SKM-1 treated with dmso at 0.1 percent for 144 hours (cell line): ENCODE measurements at regions not wholly inside any gene's neighbourhood (a gene's known extent, or its start where the extent isn't known, plus 50 kb on each side); places are given as distances from the start of the nearest gene placed in this dataset.

Experiments
- DNase-seq: peaks from one replicate; lab custom pipeline; 2025; ENCODE audit not compliant: unreplicated experiment; lab: John Stamatoyannopoulos, UW

DNA sequence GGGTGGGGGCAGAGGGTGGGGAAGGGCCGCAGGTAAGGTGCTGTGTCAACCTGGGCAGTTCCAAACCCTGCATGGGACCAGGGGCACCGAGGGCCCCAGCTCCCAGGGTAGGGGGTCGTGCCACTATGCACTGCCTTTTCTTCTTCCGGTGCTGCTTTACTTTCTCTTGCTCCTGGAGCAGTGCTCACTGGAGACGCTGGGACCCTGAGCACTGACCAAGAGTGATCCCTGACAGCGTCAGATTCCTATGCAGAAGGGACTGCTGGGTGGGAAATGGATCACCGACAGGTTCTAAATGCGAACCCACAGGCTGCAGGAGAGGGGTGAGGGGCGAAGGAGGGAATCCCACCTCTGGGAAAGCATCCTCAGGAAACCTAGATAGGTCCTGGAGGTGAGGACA lies 470.1 kb downstream of the SOX9 start:
- DNase-seq = no peak

DNA sequence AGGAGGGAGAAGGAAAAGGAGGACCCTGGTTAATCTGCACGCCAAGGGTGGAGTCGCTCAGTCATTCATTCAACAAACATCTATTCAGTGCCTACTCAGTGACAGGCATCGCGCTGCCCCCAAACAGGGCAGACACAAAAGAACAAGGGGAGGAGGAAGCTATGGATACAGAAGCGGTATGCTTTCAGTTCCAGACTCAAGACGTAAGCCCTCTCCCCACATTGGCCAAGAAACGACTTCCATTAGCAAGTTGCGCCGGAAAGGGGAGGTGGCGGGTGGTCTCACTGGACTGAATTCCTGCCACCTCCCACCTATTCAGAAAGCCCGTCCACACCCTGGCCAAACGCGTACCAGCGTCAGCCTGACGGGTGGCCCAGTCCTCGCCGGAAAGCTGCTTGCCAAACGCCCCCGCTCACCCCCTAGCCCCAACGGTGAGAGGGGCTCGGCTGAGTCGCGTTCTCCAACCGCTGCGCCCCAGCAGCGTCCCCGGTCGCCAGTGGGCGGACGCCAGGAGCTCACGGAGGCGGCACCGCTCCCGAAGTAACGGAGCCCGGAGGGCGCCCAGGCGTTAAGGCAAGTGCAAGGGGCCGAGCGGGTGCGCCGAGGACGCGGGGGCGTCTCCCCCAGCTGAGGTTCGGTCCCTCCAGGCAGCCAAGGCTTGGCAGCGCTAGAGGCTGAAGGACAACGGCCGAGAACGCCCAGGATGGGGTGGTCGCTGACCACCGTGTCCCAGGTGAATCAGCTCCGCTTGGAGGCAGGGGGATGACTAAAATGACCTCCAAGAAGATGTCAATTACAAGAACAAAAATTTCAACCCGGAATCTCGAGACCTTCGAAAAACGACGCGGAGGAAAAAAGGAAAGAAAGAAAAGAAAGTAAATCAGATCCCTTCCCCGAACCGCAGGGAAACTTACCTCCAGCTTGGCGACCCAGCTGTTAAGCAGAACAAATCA lies 470.7 kb downstream of the SOX9 start:
- DNase-seq = no peak

DNA sequence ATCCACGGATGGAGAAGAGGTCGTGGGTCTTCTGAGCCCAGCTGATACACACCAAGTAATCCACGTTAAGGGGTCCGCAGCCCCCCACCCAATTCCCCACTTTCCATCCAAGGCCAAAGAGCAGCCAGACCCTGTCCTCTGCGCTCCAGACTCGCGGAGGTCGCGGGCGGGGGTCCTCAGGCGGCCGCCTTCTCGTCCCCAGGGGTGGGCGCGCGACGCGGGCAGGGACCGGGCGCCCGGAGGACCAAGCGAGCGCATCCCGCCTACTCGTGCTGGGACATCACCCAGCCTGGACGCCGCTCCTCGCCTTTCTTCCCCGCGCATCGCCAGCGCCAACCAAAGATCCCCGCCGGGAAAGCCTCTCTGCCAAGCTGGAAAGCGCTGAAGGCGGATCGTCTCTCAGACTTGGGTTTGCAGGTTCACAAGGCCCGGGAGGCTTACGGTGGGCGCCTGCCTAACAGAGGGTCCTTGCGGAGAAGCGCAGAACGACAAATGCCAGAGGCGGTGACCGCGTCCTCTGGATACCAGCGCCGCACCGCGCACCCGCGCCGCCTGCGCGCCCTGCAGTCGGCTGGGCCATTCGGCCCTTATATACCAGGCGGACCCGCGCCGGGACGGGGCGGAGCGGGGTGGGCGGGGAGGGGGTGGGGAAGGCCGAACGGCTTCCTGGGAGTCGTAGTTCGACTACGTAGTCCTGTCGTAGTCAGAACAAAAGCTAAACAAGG lies 471.6 kb downstream of the SOX9 start:
- DNase-seq = no peak

DNA sequence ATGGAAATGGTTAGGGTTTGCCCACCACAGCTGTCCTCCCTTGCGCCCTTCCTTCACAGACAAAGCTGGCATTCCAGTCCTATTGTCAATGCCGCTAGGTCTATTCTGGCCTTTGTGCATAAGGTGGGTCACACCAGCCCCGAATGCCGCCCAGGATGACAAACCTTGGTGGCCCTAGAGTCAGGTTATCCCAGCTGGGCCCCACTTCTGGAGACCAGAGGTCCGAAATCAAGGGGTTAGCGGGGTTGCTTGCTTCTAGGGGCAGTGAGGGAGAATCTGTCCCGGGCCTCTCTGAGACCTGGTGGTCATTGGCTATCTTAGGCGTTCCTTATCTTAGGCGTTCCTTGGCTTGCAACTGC lies 472.1 kb downstream of the SOX9 start:
- no peak for DNase-seq

DNA sequence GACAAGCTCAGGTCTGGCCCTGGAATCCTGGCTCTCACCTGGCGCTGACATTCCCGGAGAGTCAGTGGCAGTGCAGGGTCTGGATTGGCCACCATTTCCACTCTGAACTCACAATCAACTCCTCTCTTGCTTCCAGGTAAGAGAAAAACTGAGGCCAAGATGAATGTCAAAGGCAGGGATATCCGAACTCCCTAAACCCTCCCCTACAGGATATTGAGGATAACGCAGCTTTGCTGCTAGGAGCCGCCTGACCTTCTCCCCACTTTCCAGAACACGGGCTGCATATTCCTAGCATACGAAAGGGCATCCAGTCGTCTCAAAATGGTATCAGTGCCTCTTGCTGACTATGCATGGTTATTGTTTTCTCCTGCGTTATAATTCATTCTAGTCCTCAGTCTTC lies 473.4 kb downstream of the SOX9 start:
- DNase-seq = no peak
